Fibroblast of lung (primary cell): ENCODE measurements at regions not wholly inside any gene's neighbourhood (a gene's known extent, or its start where the extent isn't known, plus 50 kb on each side); places are given as distances from the start of the nearest gene placed in this dataset.
"Not testable (repeated sequence)": the region's sequence is repeated elsewhere in the genome, so short reads cannot be mapped to it uniquely, and the experiment has no call there.

Experiments used
- EZH2 ChIP-seq: IDR thresholded peaks from 2 replicates; pipeline ENCODE4 v1.5.1; 2012; ENCODE audit warnings: low read length, control low read depth, mild to moderate bottlenecking; ENCODE audit errors: missing control alignments
- TF ChIP-seq, protein P1 (sequence below), 2 donors: IDR thresholded peaks in 1 of 2; conservative IDR thresholded peaks in 1 of 2; 1 replicate in 1 of 2; 2 replicates in 1 of 2; pipeline ENCODE4 v1.5.1; 2011 to 2012; ENCODE audit warnings: low read length in 2 of 2, control low read depth in 1 of 2, inconsistent platforms in 1 of 2, low read depth in 1 of 2, mild to moderate bottlenecking in 1 of 2

- TF ChIP-seq, protein P1, sequence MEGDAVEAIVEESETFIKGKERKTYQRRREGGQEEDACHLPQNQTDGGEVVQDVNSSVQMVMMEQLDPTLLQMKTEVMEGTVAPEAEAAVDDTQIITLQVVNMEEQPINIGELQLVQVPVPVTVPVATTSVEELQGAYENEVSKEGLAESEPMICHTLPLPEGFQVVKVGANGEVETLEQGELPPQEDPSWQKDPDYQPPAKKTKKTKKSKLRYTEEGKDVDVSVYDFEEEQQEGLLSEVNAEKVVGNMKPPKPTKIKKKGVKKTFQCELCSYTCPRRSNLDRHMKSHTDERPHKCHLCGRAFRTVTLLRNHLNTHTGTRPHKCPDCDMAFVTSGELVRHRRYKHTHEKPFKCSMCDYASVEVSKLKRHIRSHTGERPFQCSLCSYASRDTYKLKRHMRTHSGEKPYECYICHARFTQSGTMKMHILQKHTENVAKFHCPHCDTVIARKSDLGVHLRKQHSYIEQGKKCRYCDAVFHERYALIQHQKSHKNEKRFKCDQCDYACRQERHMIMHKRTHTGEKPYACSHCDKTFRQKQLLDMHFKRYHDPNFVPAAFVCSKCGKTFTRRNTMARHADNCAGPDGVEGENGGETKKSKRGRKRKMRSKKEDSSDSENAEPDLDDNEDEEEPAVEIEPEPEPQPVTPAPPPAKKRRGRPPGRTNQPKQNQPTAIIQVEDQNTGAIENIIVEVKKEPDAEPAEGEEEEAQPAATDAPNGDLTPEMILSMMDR (conservative IDR thresholded peaks at IDR 0.05 in 1 of 2, IDR thresholded peaks at IDR 0.05 in 1 of 2; ENCODE audit: low read depth in 1 of 2, low read length in 2 of 2), result not testable (repeated sequence)
- TF ChIP-seq EZH2, result not testable (repeated sequence)
These were observed 122.7 kb downstream of the NPIPA8 start for GRCh38 chr16:18213810-18214209.
